GM12801 (cell line): ENCODE measurements at regions not wholly inside any gene's neighbourhood (a gene's known extent, or its start where the extent isn't known, plus 50 kb on each side); places are given as distances from the start of the nearest gene placed in this dataset.

ENCODE experiments used
- TF ChIP-seq, protein P1 (sequence below): IDR thresholded peaks from one replicate; pipeline ENCODE4 v1.5.1; 2011; ENCODE audit warnings: control low read depth; ENCODE audit not compliant: insufficient read length; ENCODE audit errors: extremely low read depth

DNA sequence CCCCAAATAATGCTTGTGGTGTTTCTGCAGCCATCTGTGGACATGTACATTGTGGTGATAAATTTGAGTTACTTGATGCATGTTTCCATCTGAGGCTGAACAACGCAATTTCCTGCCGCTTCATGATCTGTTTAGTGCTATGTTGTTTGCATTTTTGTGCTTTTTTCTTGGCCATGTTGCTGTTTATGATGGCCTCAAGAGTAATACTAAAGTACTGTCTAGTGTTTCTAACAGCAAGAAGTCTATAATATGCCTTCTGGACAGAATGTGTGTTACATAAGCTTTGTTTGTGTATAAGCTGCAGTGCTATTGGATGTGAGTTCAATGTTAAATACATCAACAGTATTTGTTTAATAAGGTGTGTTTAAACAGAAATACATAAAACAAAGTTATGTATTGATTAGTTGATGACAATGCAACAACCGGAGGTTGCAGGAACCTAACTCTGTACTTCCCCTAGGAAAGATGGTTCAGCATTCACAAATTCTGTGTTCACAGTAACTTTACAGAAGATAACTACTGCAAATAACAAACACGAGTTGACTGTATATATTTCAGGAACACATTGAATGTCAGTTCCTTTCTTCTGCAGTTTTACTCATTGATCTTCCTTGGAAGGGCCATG is 114.8 kb upstream of the USP24 start:
- TF ChIP-seq, protein P1, sequence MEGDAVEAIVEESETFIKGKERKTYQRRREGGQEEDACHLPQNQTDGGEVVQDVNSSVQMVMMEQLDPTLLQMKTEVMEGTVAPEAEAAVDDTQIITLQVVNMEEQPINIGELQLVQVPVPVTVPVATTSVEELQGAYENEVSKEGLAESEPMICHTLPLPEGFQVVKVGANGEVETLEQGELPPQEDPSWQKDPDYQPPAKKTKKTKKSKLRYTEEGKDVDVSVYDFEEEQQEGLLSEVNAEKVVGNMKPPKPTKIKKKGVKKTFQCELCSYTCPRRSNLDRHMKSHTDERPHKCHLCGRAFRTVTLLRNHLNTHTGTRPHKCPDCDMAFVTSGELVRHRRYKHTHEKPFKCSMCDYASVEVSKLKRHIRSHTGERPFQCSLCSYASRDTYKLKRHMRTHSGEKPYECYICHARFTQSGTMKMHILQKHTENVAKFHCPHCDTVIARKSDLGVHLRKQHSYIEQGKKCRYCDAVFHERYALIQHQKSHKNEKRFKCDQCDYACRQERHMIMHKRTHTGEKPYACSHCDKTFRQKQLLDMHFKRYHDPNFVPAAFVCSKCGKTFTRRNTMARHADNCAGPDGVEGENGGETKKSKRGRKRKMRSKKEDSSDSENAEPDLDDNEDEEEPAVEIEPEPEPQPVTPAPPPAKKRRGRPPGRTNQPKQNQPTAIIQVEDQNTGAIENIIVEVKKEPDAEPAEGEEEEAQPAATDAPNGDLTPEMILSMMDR = no peak

DNA sequence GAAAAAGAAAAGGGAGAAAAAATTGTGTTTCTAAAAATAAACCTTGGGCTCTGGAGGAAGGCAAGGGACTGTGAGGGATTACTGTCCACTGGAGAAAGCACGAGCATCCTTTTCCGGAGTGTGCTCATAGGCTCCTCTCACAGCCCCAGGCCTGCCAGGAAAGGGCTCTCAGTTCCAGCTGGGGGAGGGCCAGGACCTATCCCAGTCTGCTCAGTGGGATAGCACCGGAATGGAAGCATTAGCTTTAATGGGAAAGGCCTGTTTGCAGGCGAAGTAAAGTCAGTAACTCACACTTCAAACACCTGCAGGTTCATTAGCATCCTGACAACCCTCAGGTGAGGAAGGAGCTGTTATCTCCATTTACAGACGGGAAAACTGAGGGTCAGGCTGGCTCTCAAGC is 113.9 kb upstream of the USP24 start:
- TF ChIP-seq, protein P1 = no peak

DNA sequence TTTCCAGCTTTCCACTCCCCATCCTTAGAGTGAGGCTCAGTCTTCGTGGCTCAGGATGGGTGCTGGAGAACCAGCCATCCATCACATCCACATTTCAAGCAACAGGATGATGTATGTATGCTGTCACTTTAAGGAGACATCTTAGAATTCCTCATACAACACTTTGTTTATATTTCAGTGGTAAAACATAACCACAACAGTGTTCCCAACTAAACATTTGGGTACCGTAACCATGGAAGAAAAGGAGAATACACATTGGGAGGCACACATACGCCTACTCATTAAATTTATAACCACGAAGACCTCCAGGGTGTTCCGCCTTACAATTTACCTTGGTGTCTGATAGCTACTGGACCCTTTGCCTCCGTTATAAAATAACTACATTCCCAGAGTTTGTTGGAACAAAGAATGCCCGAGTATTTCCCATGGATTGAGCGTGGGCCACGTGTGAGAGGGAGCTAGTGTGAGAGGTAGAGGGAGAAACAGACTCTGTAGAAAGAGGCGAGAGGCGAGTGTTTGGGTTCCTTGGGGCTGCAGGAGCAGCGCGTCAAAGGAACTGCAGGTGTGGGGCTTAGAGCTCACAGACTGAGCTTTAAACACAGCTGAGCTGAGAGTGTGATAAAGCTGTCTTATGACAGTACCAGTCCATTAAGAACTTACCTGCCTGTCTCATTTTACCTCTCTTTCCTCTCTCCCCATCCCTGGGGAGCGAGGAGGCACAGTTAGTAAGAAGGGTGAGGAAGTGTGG is 111.5 kb upstream of the USP24 start:
- TF ChIP-seq, protein P1 = no peak

DNA sequence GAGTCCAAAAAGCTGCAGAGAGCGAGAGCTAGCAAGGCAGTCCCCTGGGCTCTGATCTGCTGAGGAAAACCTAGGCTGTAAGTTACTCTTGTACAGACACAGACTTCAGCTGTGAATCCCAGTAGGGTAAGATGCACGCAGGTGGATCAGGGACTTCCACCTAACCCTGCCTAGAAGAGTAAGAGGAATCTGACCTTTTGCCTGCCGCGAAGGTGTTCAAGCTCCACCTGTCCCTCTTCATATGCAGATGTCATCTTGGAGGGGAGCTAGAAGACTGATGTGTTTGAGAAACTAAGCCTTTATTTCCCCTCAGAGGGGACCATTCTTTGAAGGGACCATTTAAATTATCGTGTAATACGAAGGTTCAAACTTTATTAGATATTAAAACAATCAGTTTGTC is 108.6 kb upstream of the USP24 start:
- TF ChIP-seq, protein P1 = no peak

DNA sequence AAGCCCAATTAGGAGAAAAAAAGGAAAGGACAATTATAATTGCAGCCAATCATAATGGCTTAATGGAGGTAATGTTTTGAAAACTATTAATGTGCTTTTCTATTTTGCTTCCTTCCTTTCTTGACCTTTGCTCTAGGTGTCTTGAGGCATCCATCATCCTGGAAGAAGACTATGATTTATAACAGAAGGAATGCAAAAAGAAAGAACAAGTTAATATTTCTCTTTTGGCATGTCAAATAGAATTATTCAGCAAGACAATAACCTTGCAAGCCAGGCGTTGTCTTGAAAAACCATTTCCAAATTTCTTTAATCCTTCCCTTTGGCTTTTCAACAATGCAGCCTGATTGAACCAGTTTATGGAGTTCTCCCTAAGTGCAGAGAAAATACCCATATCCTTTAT is 107.7 kb upstream of the USP24 start:
- TF ChIP-seq, protein P1 = no peak

DNA sequence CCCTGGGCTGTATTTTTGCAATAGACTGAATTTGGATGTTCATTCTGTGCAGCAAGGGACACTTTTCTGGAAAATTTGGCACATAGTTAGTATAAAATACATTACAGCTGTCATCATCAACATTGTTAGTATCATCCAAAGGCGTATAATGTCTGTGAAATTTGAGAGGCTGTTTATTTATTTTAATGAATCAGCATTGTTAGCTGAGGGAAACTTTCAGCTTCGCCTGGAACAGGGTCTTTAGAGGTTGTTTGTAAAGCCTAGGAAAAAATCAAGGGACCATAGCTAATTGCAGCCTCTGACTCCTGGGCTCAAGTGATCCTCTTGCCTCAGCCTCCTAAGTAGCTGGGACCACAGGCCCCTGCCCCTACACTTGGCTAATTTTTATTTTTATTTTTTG is 106.8 kb upstream of the USP24 start:
- TF ChIP-seq, protein P1 = no peak

DNA sequence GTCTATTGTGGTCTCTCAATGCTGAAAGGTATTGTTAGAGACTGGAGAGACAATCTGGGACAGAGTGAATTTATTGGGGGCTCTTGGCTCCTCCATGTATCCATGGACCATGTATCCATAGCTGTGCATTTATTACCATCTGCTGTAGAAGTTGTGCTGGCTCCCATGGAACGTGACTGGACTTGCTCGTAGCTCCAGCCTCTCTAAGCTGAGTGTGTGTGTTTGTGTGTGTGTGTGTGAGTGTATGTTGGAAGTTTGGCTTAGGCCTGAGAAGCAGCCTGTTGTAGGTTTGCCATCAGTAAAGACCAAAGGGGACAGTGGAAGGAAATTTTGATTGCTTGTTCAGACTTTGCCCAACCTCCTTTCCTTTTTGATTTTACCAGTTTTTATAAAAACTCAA is 105.7 kb upstream of the USP24 start:
- TF ChIP-seq, protein P1 = no peak
